ENCODE measurements at regions not wholly inside any gene's neighbourhood (a gene's known extent, or its start where the extent isn't known, plus 50 kb on each side); places are given as distances from the start of the nearest gene placed in this dataset.

DNA sequence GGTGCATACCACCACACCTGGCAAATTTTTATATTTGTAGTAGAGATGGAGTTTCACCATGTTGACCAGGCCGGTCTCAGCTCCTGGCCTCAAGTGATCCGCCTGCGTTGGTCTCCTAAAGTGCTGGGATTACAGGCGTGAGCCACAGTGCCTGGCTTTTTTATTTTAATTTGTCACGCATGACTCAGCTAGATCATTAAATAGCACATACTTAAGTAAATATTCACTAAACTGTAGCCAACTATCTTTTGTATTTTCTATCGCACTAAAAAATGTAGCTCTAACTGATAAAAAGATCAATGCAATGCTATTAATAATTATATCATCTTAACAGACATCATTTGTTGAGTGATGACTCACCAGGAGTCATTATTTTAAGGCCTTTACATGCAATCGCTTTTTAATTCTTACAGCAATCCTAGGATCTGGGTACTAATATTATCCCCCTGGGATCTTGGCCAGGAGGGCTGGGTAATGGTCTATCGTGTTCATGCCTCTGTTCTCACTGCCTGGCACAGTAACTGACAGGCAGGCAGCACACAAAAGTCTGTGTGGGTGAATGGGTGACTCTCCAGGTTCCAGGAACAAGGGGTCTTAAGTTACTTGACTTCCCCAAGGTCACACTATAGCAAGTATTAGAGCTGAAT, 693.5 kb upstream of the EEF2KMT start:
- BruUV-seq (replicated peaks): no TSS peak
- Histone ChIP-seq H3K36me3 (replicated peaks in 1 of 2; ENCODE audit: control insufficient read depth in 1 of 2, insufficient read depth in 2 of 2, low read length in 2 of 2) (no peaks in the 10 kb centered on the region), H3K9me3 (ENCODE audit: low read length) (peaks cover 5% of the 10 kb centered on the region), H3K27ac (ENCODE audit: extremely low read length, insufficient read depth, low read length) (no peak overlapping the region), H3K27me3 (ENCODE audit: control insufficient read depth in 1 of 2, insufficient read depth in 2 of 2, low read length in 2 of 2) (no peaks in the 10 kb centered on the region; a peak in 1 of 5 replicates), H3K4me3 (replicated peaks in 1 of 3; ENCODE audit: insufficient read depth in 1 of 3, low read depth in 2 of 3, low read length in 3 of 3) (no peak overlapping the region), H3K79me2 (ENCODE audit: insufficient read depth, low read length) (no peaks in the 10 kb centered on the region), H3K4me2 (ENCODE audit: low read depth, low read length) (no peak overlapping the region), H2AFZ (ENCODE audit: low read length) (no peak overlapping the region), H3K4me1 (ENCODE audit: insufficient read depth, low read length) (no peaks in the 10 kb centered on the region), H3K9ac (ENCODE audit: insufficient read depth, low read depth, low read length) (no peak overlapping the region), H4K20me1 (ENCODE audit: insufficient read depth, low read length) (no peaks in the 10 kb centered on the region)
- POLR2A ChIA-PET: no interaction called here
- FAIRE-seq (no peak), DNase-seq (ENCODE audit: low spot score) (no peak), ATAC-seq (no peak)
- in situ Hi-C loops (cut with HindIII; ENCODE audit: extremely low pct_ligation_motif_present, low pct_unique_long_range_greater_than_20kb) (no loop called here), intact Hi-C loops (cut with micrococcal nuclease; ENCODE audit: unreplicated experiment) (no loop called here)
- 32% methylated on average over 8 of the region's 8 CpGs for WGBS (ENCODE audit: low lambda C conversion rate)
- TF ChIP-seq ZNF20 (CRISPR knock-in tag; IDR thresholded peaks at IDR 0.05): no peak
- TF ChIP-seq, protein P1, sequence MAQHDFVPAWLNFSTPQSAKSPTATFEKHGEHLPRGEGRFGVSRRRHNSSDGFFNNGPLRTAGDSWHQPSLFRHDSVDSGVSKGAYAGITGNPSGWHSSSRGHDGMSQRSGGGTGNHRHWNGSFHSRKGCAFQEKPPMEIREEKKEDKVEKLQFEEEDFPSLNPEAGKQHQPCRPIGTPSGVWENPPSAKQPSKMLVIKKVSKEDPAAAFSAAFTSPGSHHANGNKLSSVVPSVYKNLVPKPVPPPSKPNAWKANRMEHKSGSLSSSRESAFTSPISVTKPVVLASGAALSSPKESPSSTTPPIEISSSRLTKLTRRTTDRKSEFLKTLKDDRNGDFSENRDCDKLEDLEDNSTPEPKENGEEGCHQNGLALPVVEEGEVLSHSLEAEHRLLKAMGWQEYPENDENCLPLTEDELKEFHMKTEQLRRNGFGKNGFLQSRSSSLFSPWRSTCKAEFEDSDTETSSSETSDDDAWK (CRISPR knock-in tag; IDR thresholded peaks at IDR 0.05): no peak
- no peak for TF ChIP-seq ZFP82 (CRISPR knock-in tag; IDR thresholded peaks at IDR 0.05; ENCODE audit: borderline replicate concordance)
- no peak for TF ChIP-seq SP2 (CRISPR knock-in tag; IDR thresholded peaks at IDR 0.05)
- TF ChIP-seq RXRA (CRISPR knock-in tag; IDR thresholded peaks at IDR 0.05): no peak
- TF ChIP-seq SNAPC2 (CRISPR knock-in tag; IDR thresholded peaks at IDR 0.05): no peak
- TF ChIP-seq, protein P2, sequence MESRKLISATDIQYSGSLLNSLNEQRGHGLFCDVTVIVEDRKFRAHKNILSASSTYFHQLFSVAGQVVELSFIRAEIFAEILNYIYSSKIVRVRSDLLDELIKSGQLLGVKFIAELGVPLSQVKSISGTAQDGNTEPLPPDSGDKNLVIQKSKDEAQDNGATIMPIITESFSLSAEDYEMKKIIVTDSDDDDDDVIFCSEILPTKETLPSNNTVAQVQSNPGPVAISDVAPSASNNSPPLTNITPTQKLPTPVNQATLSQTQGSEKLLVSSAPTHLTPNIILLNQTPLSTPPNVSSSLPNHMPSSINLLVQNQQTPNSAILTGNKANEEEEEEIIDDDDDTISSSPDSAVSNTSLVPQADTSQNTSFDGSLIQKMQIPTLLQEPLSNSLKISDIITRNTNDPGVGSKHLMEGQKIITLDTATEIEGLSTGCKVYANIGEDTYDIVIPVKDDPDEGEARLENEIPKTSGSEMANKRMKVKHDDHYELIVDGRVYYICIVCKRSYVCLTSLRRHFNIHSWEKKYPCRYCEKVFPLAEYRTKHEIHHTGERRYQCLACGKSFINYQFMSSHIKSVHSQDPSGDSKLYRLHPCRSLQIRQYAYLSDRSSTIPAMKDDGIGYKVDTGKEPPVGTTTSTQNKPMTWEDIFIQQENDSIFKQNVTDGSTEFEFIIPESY (CRISPR knock-in tag; IDR thresholded peaks at IDR 0.05): no peak
- TF ChIP-seq TEAD3 (CRISPR knock-in tag; optimal IDR thresholded peaks at IDR 0.05; ENCODE audit: borderline replicate concordance): no peak
- TF ChIP-seq FOXK1 (CRISPR knock-in tag; IDR thresholded peaks at IDR 0.05; ENCODE audit: borderline replicate concordance, low read depth): no peak
- TF ChIP-seq ZNF83 (CRISPR knock-in tag; IDR thresholded peaks at IDR 0.05; ENCODE audit: borderline replicate concordance): no peak
- CTCF ChIA-PET (ENCODE audit: low intra/inter-chr PET ratio, low total read pairs): no interaction called here

All from HepG2 (cell line).